Osteocyte (in vitro differentiated cells): ENCODE measurements at regions not wholly inside any gene's neighbourhood (a gene's known extent, or its start where the extent isn't known, plus 50 kb on each side); places are given as distances from the start of the nearest gene placed in this dataset.
"Not testable (repeated sequence)": the region's sequence is repeated elsewhere in the genome, so short reads cannot be mapped to it uniquely, and the experiment has no call there.

Experiments
- DNase-seq: peaks from one replicate; pipeline ENCODE4 v3.0.0; 2021; ENCODE audit warnings: mixed read lengths; ENCODE audit not compliant: unreplicated experiment; ENCODE audit errors: extremely low spot score
- H3K27ac Mint-ChIP-seq: one replicate; pipeline ENCODE4 v1.8.0; 2021; ENCODE audit warnings: mild to moderate bottlenecking, mixed read lengths; ENCODE audit not compliant: unreplicated experiment
- H3K27me3 Mint-ChIP-seq: one replicate; pipeline ENCODE4 v1.8.0; 2021; ENCODE audit warnings: mixed read lengths; ENCODE audit not compliant: unreplicated experiment
- H3K36me3 Mint-ChIP-seq: one replicate; pipeline ENCODE4 v1.8.0; 2021; ENCODE audit warnings: mixed read lengths; ENCODE audit not compliant: unreplicated experiment
- H3K4me1 Mint-ChIP-seq: one replicate; pipeline ENCODE4 v1.8.0; 2021; ENCODE audit warnings: mixed read lengths; ENCODE audit not compliant: unreplicated experiment
- H3K4me3 Mint-ChIP-seq: one replicate; pipeline ENCODE4 v1.8.0; 2021; ENCODE audit warnings: mild to moderate bottlenecking, moderate library complexity, mixed read lengths; ENCODE audit not compliant: unreplicated experiment
- H3K9me3 Mint-ChIP-seq: one replicate; pipeline ENCODE4 v1.8.0; 2021; ENCODE audit warnings: mixed read lengths; ENCODE audit not compliant: unreplicated experiment
- TF ChIP-seq, protein P1 (sequence below): fragments of 200-600 bp; sonication (generic); IDR thresholded peaks from 2 replicates; pipeline ENCODE4 v1.5.0; 2021; ENCODE audit warnings: antibody characterized with exemption, mild to moderate bottlenecking, moderate library complexity

DNA sequence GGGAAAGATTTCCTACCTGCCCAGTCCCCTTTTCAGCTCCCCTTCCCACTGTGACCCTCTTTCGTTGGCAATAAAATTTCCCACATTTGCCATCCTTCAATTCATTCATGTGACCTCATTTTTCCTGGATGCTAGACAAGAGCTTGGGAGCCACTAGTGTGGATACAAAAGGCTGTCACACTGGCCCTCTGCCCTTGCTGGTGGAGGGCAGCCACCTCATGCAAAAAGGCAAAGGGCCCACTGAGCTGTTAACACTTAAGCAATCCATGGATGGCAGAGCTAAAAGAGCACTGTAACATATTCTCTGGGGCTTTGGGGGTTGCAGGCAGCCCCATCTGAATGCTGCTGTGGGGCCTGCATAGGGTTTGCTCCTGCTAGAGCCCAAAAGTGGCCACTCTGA is 315.1 kb downstream of the NEBL start:
- Mint-ChIP-seq H3K4me1 (no peaks in the 10 kb centered on the region), H3K9me3 (peaks cover 33% of the 10 kb centered on the region), H3K27me3 (peaks cover 5% of the 10 kb centered on the region), H3K36me3 (no peaks in the 10 kb centered on the region), H3K27ac (no peak overlapping the region), H3K4me3 (no peak overlapping the region)
- TF ChIP-seq, protein P1, sequence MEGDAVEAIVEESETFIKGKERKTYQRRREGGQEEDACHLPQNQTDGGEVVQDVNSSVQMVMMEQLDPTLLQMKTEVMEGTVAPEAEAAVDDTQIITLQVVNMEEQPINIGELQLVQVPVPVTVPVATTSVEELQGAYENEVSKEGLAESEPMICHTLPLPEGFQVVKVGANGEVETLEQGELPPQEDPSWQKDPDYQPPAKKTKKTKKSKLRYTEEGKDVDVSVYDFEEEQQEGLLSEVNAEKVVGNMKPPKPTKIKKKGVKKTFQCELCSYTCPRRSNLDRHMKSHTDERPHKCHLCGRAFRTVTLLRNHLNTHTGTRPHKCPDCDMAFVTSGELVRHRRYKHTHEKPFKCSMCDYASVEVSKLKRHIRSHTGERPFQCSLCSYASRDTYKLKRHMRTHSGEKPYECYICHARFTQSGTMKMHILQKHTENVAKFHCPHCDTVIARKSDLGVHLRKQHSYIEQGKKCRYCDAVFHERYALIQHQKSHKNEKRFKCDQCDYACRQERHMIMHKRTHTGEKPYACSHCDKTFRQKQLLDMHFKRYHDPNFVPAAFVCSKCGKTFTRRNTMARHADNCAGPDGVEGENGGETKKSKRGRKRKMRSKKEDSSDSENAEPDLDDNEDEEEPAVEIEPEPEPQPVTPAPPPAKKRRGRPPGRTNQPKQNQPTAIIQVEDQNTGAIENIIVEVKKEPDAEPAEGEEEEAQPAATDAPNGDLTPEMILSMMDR, result no peak
- DNase-seq, result no peak

DNA sequence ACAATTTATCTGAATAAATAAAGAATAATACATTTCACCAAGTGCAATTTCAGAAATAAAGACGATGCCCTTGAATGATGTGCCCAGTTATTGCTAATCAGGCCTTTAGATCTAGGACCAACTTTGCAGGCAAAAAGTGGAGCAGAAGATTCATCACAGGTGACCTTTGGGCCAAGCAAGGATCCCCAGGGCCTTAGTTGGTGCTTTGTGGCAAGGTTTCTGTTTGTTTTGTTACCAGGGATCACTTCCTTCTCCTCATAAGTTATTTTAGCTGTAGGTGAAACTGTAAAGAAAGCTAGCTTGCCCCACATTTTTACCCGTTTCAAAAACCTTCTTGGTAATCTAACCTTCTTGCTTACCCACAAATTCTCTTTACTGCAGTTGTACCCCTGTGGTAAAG is 323.2 kb downstream of the NEBL start:
- H3K4me1 Mint-ChIP-seq, result no peaks in the 10 kb centered on the region
- no peak overlapping the region for H3K27ac Mint-ChIP-seq
- H3K4me3 Mint-ChIP-seq, result no peak overlapping the region
- no peaks in the 10 kb centered on the region for H3K36me3 Mint-ChIP-seq
- H3K27me3 Mint-ChIP-seq, result peaks cover 2% of the 10 kb centered on the region
- no peak for DNase-seq
- H3K9me3 Mint-ChIP-seq, result no peaks in the 10 kb centered on the region
- TF ChIP-seq, protein P1, result no peak

DNA sequence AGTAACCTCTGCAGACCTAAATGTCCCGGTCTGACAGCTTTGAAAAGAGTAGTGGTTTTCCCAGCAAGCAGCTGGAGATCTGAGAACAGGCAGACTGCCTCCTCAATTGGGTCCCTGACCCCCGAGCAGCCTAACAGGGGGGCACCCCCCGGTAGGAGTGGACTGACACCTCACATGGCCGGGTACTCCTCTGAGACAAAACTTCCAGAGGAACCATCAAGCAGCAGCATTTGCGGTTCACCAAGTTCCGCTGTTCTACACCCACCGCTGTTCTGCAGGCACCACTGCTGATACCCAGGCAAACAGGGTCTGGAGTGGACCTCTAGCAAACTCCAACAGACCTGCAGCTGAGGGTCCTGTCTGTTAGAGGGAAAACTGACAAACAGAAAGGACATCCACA is 341.1 kb downstream of the NEBL start:
- DNase-seq, H3K27ac Mint-ChIP-seq, H3K4me1 Mint-ChIP-seq, H3K36me3 Mint-ChIP-seq, H3K9me3 Mint-ChIP-seq, H3K27me3 Mint-ChIP-seq, H3K4me3 Mint-ChIP-seq: not testable (repeated sequence)

DNA sequence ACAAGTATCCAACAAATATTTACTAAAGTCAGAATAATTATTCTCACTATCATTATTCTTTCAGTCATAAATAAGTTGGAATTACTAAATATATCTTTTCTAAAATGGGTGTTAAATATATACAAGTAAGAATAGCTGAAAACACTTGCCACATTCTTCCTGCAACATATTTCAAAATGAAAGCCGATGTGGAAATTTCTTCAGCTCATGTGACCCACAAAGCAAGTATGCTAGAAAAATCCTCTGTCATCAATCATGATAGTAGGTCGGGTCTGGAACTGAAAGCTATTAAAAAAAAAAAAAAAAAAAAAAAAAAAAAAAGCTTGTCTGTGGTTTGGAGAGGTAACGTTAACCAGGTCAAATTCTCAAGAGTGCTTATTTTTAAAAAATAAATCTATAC is 344.7 kb downstream of the NEBL start:
- no peak overlapping the region for H3K4me3 Mint-ChIP-seq
- H3K4me1 Mint-ChIP-seq, result no peaks in the 10 kb centered on the region
- no peak for DNase-seq
- no peak overlapping the region for H3K27ac Mint-ChIP-seq
- no peaks in the 10 kb centered on the region for H3K36me3 Mint-ChIP-seq
- H3K9me3 Mint-ChIP-seq, result peaks cover 4% of the 10 kb centered on the region
- TF ChIP-seq, protein P1, result no peak
- H3K27me3 Mint-ChIP-seq, result no peaks in the 10 kb centered on the region

DNA sequence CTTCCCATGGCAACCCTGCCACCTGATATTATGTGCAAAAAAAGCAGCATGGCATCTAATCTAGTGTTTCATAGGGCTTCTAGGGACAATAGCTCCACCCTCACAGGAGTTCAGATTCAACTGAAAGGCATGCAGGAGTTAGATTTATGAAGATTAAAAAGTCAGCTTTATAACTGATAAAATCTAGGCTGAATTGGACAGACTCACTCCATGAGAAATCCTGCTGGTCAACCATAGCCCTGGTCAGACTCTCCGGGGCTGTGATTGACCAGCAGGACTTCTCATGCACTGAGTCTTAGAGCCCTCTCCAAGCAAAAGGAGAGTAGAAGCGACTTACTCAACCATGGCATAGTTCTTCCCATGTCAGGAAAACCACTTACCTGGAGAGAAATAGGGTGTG is 345.4 kb downstream of the NEBL start:
- H3K4me1 Mint-ChIP-seq, result no peaks in the 10 kb centered on the region
- H3K27ac Mint-ChIP-seq, result no peak overlapping the region
- H3K9me3 Mint-ChIP-seq, result peaks cover 4% of the 10 kb centered on the region
- no peaks in the 10 kb centered on the region for H3K27me3 Mint-ChIP-seq
- H3K36me3 Mint-ChIP-seq, result no peaks in the 10 kb centered on the region
- DNase-seq, result no peak
- no peak overlapping the region for H3K4me3 Mint-ChIP-seq
- TF ChIP-seq, protein P1, result no peak
